Body of pancreas (tissue), 4 donors: ENCODE measurements at regions not wholly inside any gene's neighbourhood (a gene's known extent, or its start where the extent isn't known, plus 50 kb on each side); places are given as distances from the start of the nearest gene placed in this dataset.

Source experiments
- POLR2A ChIP-seq, 3 donors: fragments of 450-650 bp; IDR thresholded peaks; one replicate each; pipeline ENCODE4 v1.6.1; 2016; ENCODE audit warnings: antibody characterized with exemption in 3 of 3, mild to moderate bottlenecking in 2 of 3
- TF ChIP-seq, protein P1 (sequence below), 7 experiments: fragments of 450-650 bp in 4 of 7; fragments of 200-600 bp in 3 of 7; sonication (generic) in 3 of 7; IDR thresholded peaks; one replicate each; pipeline ENCODE4 v1.5.1; 2016 to 2019; ENCODE audit warnings: antibody characterized with exemption in 7 of 7

DNA sequence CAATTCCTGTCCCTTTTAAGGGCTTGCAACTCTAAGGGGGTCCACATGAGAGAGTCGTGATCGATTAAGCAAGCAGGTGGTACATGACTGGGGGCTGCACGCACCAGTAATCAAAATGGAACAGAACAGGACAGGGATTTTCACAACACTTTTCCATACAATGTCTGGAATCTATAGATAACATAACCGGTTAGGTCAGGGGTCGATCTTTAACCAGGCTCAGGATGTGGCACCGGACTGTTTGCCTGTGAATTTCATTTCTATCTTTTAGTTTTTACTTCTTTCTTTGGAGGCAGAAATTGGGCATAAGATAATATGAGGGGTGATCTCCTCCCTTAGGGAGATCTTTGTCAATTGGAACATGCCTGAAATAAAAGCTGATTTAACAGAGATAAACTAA, 370.1 kb downstream of the IPMK start:
- TF ChIP-seq POLR2A (IDR thresholded peaks at IDR 0.05), result no peak
- TF ChIP-seq, protein P1, sequence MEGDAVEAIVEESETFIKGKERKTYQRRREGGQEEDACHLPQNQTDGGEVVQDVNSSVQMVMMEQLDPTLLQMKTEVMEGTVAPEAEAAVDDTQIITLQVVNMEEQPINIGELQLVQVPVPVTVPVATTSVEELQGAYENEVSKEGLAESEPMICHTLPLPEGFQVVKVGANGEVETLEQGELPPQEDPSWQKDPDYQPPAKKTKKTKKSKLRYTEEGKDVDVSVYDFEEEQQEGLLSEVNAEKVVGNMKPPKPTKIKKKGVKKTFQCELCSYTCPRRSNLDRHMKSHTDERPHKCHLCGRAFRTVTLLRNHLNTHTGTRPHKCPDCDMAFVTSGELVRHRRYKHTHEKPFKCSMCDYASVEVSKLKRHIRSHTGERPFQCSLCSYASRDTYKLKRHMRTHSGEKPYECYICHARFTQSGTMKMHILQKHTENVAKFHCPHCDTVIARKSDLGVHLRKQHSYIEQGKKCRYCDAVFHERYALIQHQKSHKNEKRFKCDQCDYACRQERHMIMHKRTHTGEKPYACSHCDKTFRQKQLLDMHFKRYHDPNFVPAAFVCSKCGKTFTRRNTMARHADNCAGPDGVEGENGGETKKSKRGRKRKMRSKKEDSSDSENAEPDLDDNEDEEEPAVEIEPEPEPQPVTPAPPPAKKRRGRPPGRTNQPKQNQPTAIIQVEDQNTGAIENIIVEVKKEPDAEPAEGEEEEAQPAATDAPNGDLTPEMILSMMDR (IDR thresholded peaks at IDR 0.05), result no peak
